ENCODE measurements at regions not wholly inside any gene's neighbourhood (a gene's known extent, or its start where the extent isn't known, plus 50 kb on each side); places are given as distances from the start of the nearest gene placed in this dataset.

DNA sequence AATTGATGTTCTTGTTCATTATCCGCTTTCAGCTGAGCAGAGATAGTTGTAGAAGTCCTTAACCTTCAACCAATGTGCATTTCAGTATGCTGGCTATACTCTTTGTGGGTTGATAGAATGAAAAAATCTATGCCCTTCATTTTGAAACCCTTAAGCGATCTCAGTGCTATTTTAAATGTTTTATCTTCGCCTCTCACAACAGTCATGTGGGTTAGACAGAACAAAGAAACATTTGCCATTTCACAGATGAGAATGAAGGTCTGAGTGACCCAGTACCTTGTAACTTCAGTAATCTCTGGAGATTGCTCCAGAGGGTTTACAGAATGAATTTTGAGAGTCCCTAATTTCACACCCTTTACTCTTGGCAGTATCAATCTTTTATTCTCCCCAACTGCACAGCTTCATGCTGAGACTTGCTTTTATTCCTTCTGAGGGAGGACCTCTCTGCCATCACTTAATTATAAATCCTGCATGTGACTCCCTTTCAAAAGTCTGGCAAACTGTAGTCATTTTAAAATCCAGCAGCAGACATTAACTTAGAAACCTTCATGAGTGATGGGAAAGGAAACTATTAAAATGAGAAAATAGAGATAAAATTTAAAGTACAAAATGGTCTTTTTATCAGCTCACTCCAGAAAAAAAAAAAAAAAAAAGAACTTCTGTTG is 921.5 kb downstream of the RAB28 start:
- H3K4me3 ChIP-seq (ENCODE audit: low read depth, low read length), result no peak overlapping the region
- TF ChIP-seq, protein P1, sequence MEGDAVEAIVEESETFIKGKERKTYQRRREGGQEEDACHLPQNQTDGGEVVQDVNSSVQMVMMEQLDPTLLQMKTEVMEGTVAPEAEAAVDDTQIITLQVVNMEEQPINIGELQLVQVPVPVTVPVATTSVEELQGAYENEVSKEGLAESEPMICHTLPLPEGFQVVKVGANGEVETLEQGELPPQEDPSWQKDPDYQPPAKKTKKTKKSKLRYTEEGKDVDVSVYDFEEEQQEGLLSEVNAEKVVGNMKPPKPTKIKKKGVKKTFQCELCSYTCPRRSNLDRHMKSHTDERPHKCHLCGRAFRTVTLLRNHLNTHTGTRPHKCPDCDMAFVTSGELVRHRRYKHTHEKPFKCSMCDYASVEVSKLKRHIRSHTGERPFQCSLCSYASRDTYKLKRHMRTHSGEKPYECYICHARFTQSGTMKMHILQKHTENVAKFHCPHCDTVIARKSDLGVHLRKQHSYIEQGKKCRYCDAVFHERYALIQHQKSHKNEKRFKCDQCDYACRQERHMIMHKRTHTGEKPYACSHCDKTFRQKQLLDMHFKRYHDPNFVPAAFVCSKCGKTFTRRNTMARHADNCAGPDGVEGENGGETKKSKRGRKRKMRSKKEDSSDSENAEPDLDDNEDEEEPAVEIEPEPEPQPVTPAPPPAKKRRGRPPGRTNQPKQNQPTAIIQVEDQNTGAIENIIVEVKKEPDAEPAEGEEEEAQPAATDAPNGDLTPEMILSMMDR (conservative IDR thresholded peaks at IDR 0.05; ENCODE audit: low read depth, low read length), result no peak
- DNase-seq (ENCODE audit: low read depth), result no peak

DNA sequence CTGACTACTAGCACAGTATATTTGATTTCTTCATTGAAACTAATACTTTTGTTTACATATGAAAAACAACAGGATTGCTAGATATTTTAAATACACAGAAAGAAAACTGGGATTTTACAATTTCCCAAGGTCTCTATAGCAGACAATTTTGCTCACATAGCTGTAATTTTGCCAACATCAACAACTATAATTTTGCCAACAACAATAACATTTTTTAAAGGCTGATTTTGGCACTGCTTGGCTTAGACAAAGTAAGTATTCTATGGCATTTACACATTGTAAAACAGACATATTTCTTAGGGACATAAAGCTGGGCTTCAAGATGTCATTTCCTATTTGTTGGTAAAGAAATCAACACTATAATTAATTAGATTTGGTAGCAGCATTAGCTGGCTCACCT is 922.1 kb downstream of the RAB28 start:
- TF ChIP-seq, protein P1 (conservative IDR thresholded peaks at IDR 0.05; ENCODE audit: low read depth, low read length), result no peak
- DNase-seq (ENCODE audit: low read depth), result no peak
- no peak overlapping the region for H3K4me3 ChIP-seq (ENCODE audit: low read depth, low read length)

DNA sequence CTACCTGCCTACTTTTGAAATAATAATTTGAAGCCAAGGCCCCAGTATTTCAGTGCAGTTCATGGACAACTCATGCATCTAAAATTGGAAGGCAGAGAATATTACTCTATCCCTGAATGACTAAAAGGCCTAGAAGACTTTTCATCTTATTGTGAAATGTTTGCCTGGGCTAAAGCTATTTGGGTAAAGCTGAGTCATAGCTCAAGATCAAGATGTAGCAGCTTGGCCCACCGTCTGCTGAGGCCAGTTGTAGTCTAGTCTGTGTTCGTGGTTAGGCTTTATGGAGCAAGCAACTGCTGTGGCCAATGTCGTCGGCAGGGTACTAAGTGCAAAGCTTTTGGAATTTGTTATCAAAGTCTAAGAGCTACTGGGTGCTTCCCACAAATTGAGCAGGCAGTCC is 929.1 kb downstream of the RAB28 start:
- peak; percentile 62 for DNase-seq (ENCODE audit: low read depth)
- H3K4me3 ChIP-seq (ENCODE audit: low read depth, low read length), result no peak overlapping the region
- TF ChIP-seq, protein P1 (conservative IDR thresholded peaks at IDR 0.05; ENCODE audit: low read depth, low read length), result no peak

DNA sequence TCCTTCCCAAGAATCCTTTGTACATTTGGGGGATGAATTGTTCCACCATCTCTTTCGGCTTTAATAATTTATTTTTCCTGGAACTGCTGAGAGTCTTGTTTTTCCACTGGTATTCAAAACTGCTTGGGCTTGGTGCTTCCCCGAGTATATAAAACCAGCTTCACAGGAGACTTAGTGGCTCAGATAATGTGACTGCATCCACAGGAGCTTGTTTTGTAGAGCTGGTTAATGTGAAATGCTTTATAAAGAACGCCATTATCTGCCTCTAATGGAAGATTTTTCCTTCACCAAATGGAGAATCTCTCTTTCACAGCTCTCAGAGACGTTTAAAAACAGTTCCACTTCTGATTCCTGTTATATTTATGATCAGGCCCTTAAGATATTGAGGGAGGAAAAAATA is 935.5 kb downstream of the RAB28 start:
- H3K4me3 ChIP-seq (ENCODE audit: low read depth, low read length), result no peak overlapping the region
- TF ChIP-seq, protein P1 (conservative IDR thresholded peaks at IDR 0.05; ENCODE audit: low read depth, low read length), result no peak
- no peak for DNase-seq (ENCODE audit: low read depth)

DNA sequence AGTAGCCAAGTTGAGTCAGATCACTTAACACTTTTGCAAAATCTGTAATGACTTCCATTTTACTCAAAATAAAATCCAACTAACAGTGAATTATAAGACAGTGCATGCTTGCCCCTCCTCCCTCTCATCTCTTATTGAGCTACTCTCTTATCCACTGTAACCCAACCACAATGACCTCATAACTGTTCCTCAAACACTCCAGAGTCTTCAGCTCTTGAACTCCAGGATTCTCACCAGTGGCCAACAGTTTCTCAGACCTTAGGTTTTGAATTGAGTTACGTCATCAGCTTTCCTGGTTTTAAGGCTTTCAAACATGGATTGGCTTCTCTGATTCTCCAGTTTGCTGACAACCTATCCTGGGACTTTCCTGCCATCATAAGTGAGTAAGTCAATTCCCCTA is 938.3 kb downstream of the RAB28 start:
- TF ChIP-seq, protein P1 (conservative IDR thresholded peaks at IDR 0.05; ENCODE audit: low read depth, low read length), result no peak
- DNase-seq (ENCODE audit: low read depth), result no peak
- H3K4me3 ChIP-seq (ENCODE audit: low read depth, low read length), result no peak overlapping the region

DNA sequence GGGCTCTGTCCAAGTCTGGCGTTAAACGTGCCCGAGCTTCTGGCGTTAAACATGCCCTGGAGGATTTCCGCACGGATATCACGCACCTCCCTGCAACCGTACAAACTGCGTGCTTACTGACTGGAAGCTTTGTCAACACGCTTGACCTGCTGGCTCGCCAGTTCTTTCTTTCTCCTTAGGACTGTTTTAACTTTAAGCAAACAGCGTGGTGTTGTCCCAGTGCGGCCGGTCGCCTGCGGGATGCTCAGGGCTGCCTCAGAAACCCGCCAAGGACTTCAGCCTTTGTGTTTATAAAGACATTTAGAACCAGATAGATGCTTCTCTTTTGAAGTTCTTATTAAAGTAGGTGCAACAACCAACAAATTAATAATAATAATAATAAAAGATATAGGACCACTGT is 946.0 kb downstream of the RAB28 start:
- TF ChIP-seq, protein P1 (conservative IDR thresholded peaks at IDR 0.05; ENCODE audit: low read depth, low read length), result no peak

DNA sequence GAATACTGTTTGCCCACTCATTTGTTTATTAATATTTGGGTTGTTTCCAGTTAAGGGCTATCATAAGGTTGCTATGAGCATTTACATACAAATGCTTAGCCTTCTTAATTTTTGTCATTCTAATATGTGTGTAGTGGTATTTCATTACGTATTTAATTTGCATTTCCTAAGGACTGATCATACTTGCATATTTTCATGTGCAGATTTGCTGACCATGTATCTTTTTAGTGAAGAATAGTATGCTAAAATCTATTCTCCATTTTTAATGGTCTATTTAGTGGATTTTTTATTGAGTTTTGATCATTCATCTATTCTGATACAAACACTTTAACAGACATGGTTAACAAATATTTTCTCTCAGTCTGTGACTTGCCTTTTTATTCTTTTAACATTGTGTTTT is 949.5 kb downstream of the RAB28 start:
- no peak for DNase-seq (ENCODE audit: low read depth)
- H3K4me3 ChIP-seq (ENCODE audit: low read depth, low read length), result no peak overlapping the region
- TF ChIP-seq, protein P1 (conservative IDR thresholded peaks at IDR 0.05; ENCODE audit: low read depth, low read length), result no peak

More for the DNA sequence above, 946.0 kb downstream of the RAB28 start:
- no peak for DNase-seq (ENCODE audit: low read depth)
- H3K4me3 ChIP-seq (ENCODE audit: low read depth, low read length), result no peak overlapping the region
